BE2C (cell line): ENCODE measurements at regions not wholly inside any gene's neighbourhood (a gene's known extent, or its start where the extent isn't known, plus 50 kb on each side); places are given as distances from the start of the nearest gene placed in this dataset.

Source experiments
- DNase-seq: peaks from one replicate; pipeline ENCODE4 v3.0.0-alpha.2; 2020
- H3K27me3 ChIP-seq: fragments of 250-450 bp; sonication (Bioruptor Pico); 2 replicates; pipeline ENCODE4 v1.5.1; 2020; ENCODE audit warnings: mild to moderate bottlenecking
- H3K36me3 ChIP-seq: fragments of 250-450 bp; sonication (Bioruptor Pico); 2 replicates; pipeline ENCODE4 v1.5.1; 2020; ENCODE audit warnings: mild to moderate bottlenecking
- H3K4me1 ChIP-seq: fragments of 250-450 bp; sonication (Bioruptor Pico); 2 replicates; pipeline ENCODE4 v1.5.1; 2020
- H3K4me3 ChIP-seq: 2 replicates; pipeline ENCODE4 v1.5.1; 2011; ENCODE audit warnings: low read depth, low read length
- H3K9me3 ChIP-seq: fragments of 250-450 bp; sonication (Bioruptor Pico); 2 replicates; pipeline ENCODE4 v1.5.1; 2020
- CTCF ChIP-seq: IDR thresholded peaks from 2 replicates; pipeline ENCODE4 v1.5.1; 2012; ENCODE audit warnings: mild to moderate bottlenecking, low read depth, low read length

- no peaks in the 10 kb centered on the region for H3K4me1 ChIP-seq
- H3K4me3 ChIP-seq: no peak overlapping the region
- H3K36me3 ChIP-seq: no peaks in the 10 kb centered on the region
- H3K27me3 ChIP-seq: no peaks in the 10 kb centered on the region
- peak; percentile 90 for TF ChIP-seq CTCF
- DNase-seq: peak; percentile 50
- H3K9me3 ChIP-seq: no peaks in the 10 kb centered on the region
Measured at GRCh38 chr6:82040405-82041221, 206.9 kb downstream of the IBTK start.

- DNase-seq: no peak
- Histone ChIP-seq H3K36me3 (no peaks in the 10 kb centered on the region), H3K4me3 (no peak overlapping the region), H3K4me1 (no peaks in the 10 kb centered on the region), H3K9me3 (no peaks in the 10 kb centered on the region), H3K27me3 (no peaks in the 10 kb centered on the region)
- no peak for TF ChIP-seq CTCF
Measured at GRCh38 chr6:82038631-82039030, 208.9 kb downstream of the IBTK start.

GRCh38 chr6:82035526-82035925 lies 212.0 kb downstream of the IBTK start:
- Histone ChIP-seq H3K4me1 (no peaks in the 10 kb centered on the region), H3K9me3 (no peaks in the 10 kb centered on the region), H3K27me3 (no peaks in the 10 kb centered on the region), H3K36me3 (no peaks in the 10 kb centered on the region), H3K4me3 (no peak overlapping the region)
- TF ChIP-seq CTCF: no peak
- no peak for DNase-seq

GRCh38 chr6:82033631-82034211 lies 213.8 kb downstream of the IBTK start:
- Histone ChIP-seq H3K27me3 (no peaks in the 10 kb centered on the region), H3K4me1 (no peaks in the 10 kb centered on the region), H3K4me3 (no peak overlapping the region), H3K36me3 (no peaks in the 10 kb centered on the region), H3K9me3 (no peaks in the 10 kb centered on the region)
- no peak for DNase-seq
- no peak for TF ChIP-seq CTCF

- no peaks in the 10 kb centered on the region for H3K4me1 ChIP-seq
- no peaks in the 10 kb centered on the region for H3K9me3 ChIP-seq
- H3K36me3 ChIP-seq: no peaks in the 10 kb centered on the region
- TF ChIP-seq CTCF: no peak
- DNase-seq: no peak
- H3K27me3 ChIP-seq: no peaks in the 10 kb centered on the region
- H3K4me3 ChIP-seq: no peak overlapping the region
Measured at GRCh38 chr6:82032444-82032843, 215.1 kb downstream of the IBTK start.
